SKM-1 (cell line): ENCODE measurements at regions not wholly inside any gene's neighbourhood (a gene's known extent, or its start where the extent isn't known, plus 50 kb on each side); places are given as distances from the start of the nearest gene placed in this dataset.

ENCODE experiments used
- DNase-seq: peaks from one replicate; lab custom pipeline; 2025; ENCODE audit not compliant: unreplicated experiment; lab: John Stamatoyannopoulos, UW

DNA sequence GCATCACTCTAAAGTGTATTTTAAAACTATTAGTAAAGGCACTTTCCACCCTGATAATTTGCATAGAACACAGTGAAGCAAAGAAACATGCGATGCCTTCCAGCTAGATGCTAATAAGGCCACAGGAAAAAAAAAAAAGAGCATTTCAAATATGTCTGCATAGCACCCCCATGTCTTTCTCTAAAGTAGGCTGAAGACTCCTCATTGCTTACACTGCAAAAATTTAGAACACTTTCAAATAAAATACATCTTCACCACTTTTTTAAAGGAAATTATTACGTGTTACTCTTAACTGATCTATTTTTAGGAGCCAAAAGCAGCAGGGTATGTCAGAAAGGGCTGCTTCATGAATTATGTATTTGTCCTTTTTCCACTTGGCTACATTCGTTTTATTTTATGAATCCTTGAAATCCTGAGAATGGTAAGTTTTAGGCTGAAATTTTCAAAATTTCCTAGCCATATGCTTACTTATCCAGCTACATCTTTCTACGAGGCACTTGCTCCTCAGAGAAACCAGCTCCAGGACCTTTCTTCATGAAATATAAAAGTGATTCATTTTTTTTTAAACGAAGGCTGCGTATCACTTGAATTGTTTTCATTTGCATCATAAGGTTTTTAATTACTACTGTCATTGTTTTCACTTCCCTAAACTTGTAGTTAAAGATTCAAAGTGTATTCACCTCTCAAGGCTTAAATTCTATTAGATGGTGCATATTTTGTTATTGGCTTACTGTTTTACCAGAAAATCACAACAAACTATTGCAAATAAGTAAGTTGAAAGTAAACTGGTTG is 513.0 kb downstream of the PTPRC start:
- no peak for DNase-seq

GRCh38 chr1:199152676-199153075 is 513.8 kb downstream of the PTPRC start:
- DNase-seq = no peak

DNA sequence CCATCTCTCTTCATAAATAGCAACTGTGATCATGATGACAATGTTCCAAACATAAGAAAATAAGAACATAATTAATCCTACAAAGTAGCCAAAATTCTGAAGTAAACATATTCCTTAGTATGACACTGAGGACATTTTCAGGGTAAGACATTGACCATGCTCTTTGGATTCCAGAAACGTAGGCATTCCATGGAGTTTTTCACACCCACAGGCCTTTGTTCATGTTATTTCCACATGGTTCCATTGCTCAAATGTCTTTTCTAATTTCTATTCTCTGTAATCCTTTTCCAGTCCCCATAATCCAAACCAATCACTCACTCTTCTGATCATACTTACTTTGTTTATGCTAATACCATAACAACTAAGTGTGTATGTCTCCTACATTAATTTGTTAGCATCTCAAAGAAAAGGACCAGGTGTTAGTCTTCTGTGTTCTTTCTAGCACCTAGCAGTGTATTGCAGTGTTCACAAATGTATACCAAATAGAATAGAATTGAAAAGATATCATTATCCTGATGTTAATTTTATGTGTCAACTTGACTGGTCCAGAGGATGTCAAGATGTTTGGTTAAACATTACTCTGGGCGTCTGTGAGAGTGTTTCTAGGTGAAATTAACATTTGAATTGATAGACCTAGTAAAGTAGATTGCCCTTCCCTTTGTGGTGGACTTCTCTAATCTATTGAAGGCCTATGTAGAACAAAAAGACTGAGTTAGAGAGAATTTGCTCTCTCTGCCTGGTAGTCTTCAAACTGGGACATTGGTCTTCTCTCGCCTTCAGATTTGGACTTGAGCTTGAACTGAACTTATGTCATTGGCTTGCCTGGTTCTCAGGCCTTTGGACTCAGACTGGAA is 516.6 kb downstream of the PTPRC start:
- no peak for DNase-seq

DNA sequence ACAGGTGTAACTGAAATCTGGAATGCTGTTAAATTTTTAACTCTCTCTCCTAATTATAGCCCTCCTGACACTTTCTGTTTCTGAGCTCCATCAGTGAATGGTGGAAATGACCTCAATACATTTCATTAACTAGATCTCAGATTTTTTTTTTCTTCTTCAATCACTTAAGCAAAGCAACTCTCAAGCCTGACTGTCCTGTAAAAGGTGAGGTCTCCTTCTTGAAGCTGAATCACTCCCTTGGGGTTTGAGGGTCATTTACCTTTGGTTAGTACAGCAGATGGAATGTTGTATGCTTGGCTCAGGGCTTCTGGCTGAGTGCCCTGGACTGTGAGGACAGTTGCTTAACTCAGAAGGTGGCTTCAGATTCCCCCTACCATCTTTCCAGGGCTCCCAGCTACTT is 518.7 kb downstream of the PTPRC start:
- DNase-seq = no peak

GRCh38 chr1:199160521-199161318 is 521.9 kb downstream of the PTPRC start:
- no peak for DNase-seq

GRCh38 chr1:199161319-199161680 is 522.5 kb downstream of the PTPRC start:
- no peak for DNase-seq

DNA sequence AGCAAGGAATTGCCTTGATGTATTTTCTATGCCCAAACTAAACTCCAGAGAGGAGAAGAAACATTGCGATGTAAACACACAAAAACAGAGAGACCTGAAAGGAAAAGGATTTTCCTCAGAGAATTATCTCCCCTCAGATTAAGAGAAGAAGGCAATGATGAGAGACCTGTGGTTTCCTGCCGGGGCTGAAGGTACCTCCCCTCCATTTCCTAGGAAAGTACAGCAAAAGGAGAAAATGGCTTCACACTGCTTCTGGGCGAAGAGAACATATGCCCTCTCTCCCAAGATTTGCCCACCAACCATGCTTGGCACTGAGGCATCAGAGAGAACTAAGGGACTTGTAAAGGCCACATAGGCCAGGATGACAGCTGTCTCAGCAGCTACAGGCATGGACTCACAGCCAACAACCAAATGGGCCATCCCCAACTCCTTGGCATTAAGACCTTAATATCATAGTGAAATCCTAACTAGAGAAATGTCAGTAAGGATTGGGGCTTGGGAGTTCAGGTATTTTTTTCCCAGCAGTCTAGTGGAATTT is 523.0 kb downstream of the PTPRC start:
- DNase-seq = no peak

GRCh38 chr1:199163267-199163666 is 524.4 kb downstream of the PTPRC start:
- no peak for DNase-seq

DNA sequence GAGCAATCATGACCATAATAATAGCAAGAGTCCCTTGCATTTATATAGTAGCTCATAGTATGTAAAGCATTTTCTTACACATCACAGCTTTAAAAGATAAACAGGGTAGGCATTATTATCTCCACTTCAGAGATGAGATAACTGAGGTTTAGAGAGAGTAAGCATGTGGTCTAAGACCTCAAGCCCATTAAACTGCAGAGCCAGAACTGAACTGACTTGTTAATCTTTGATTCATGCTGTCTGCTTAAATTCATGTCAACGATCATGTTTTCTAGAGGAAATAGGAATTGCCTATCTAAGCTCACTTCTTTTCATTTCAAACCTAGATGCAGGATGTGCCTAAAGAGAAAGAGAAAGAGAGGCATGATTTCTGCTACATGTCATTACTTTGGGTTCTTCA is 524.8 kb downstream of the PTPRC start:
- no peak for DNase-seq

GRCh38 chr1:199167460-199167859 is 528.6 kb downstream of the PTPRC start:
- DNase-seq = no peak

GRCh38 chr1:199168888-199169585 is 530.2 kb downstream of the PTPRC start:
- no peak for DNase-seq

- DNase-seq = no peak
Observed at GRCh38 chr1:199170711-199171110, 531.9 kb downstream of the PTPRC start.

- no peak for DNase-seq
Observed at GRCh38 chr1:199172171-199173124, 533.6 kb downstream of the PTPRC start.

DNA sequence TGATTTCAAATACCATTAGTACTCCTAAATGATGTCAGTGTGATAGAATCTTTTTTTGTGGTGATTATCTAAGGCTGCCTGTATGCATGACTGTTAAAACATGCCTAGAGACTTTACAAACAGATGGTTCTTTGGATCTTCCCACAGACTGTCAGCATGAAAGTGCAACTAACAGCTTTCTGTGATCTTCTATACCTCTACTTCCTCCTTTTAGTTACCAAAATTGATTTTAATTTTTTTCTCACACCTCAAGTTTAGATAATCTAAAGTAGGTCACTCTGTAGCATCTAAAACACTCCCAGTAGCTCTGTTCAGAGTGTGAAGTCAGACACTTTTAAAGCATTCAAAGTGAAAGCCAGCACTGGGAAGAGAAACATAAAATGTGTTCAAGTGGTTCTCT is 534.5 kb downstream of the PTPRC start:
- no peak for DNase-seq

DNA sequence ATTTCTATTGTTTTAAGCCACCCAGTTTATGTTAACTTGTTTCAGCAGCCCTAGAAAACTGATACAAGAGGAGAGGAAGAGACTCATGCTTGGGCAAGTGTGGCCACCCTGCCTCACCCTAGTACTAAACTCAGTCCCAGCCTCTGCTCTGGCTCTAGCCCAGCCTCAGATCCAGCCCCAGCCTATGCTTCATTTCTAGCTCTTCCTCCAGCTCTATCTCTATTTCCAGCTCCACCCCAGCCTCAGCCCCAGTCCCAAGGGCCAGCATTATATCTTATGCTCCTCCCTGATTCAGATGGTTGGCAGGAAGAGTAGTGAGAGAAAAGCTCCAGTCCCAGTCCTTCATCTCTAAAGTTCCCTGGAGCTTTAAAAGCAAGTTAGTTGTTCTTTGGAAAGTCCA is 535.5 kb downstream of the PTPRC start:
- DNase-seq = no peak

DNA sequence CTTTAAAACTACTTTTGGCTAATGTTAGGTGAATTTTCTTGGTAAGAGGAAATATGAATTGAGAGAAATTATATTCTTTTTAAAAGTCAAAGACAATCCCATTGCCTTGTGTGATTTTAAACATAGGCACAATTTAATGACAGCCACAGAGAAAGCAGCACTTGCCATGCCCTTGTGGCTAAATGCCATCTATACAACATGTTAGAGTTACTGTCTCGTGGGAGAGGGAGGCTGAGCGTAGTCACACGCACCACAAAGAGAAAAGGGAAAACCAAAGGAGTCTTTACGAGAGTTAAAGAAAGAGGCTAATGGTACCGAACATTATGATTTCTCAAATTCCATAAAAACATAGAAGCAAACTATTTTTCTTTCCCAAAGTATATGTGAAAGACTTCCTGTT is 537.9 kb downstream of the PTPRC start:
- DNase-seq = no peak

- DNase-seq = no peak
Observed at GRCh38 chr1:199177241-199177640, 538.4 kb downstream of the PTPRC start.

DNA sequence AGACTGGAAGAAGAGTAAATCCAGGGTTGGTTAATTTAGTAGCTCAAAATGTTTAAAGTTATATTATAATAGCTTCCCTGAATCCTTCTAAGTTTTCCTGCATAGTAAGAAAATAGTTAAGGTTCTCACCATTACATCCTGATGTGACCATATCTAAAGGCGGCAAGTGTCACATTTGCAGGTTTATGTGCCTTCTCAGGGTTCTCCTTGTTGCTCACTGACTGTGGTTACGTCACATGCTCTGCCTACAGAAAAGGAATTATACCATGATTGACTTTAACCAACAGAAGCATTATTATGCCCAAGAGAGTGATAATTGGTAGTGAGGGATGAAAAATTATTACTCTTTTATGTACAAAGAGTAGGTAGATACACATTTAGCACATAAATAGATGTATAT is 539.8 kb downstream of the PTPRC start:
- no peak for DNase-seq

- DNase-seq = peak; percentile 37
Observed at GRCh38 chr1:199182186-199182843, 543.5 kb downstream of the PTPRC start.
